ENCODE measurements at regions not wholly inside any gene's neighbourhood (a gene's known extent, or its start where the extent isn't known, plus 50 kb on each side); places are given as distances from the start of the nearest gene placed in this dataset.
A peak's percentile ranks its signal among the peaks of the same experiment; 100 is the strongest.

- Histone ChIP-seq H3K4me2 (ENCODE audit: low read depth, low read length) (peak overlapping the region; percentile 73), H3K79me2 (ENCODE audit: insufficient read depth, low read length) (peaks cover 23% of the 10 kb centered on the region), H2AFZ (ENCODE audit: low read length) (no peak overlapping the region), H3K4me1 (ENCODE audit: insufficient read depth, low read length) (peaks cover 6% of the 10 kb centered on the region; the same call in 1 of the 2 replicates), H3K27me3 (ENCODE audit: control insufficient read depth in 1 of 2, insufficient read depth in 2 of 2, low read length in 2 of 2) (no peaks in the 10 kb centered on the region; a peak in 1 of 5 replicates), H4K20me1 (ENCODE audit: insufficient read depth, low read length) (no peaks in the 10 kb centered on the region), H3K9ac (ENCODE audit: insufficient read depth, low read depth, low read length) (peak overlapping the region; percentile 71), H3K4me3 (replicated peaks in 1 of 3; ENCODE audit: insufficient read depth in 1 of 3, low read depth in 2 of 3, low read length in 3 of 3) (peak overlapping the region; percentile 60 to 77 (median 75); a peak in 5 of 6 replicates), H3K27ac (ENCODE audit: extremely low read length, insufficient read depth, low read length) (peak overlapping the region; percentile 33), H3K9me3 (ENCODE audit: low read length) (no peaks in the 10 kb centered on the region), H3K36me3 (replicated peaks in 1 of 2; ENCODE audit: control insufficient read depth in 1 of 2, insufficient read depth in 2 of 2, low read length in 2 of 2) (no peaks in the 10 kb centered on the region)
- in situ Hi-C loops (cut with HindIII; ENCODE audit: extremely low pct_ligation_motif_present, low pct_unique_long_range_greater_than_20kb) (no loop called here), intact Hi-C loops (cut with micrococcal nuclease; ENCODE audit: unreplicated experiment) (no loop called here)
- FAIRE-seq (peak; percentile 28), ATAC-seq (peak; percentile 33), DNase-seq (ENCODE audit: low spot score) (no peak)
- 0% methylated on average over 7 of the region's 28 CpGs for WGBS (ENCODE audit: low lambda C conversion rate)
- ChIA-PET CTCF (ENCODE audit: low intra/inter-chr PET ratio, low total read pairs) (no interaction called here), POLR2A (interaction anchor here (1.0 kb wide), 1 partner anchor 18 kb away, joined by 3 read pairs; no protein-coding TSS in a partner anchor)
- BruUV-seq (replicated peaks) = no TSS peak
- TF ChIP-seq ONECUT2 (CRISPR knock-in tag; IDR thresholded peaks at IDR 0.05) (peak; percentile 69; the same call in 1 of the 2 replicates), ZNF790 (CRISPR knock-in tag; IDR thresholded peaks at IDR 0.05; ENCODE audit: borderline replicate concordance) (no peak), ETS1 (CRISPR knock-in tag; IDR thresholded peaks at IDR 0.05) (no peak), CSRNP2 (CRISPR knock-in tag; conservative IDR thresholded peaks at IDR 0.05; ENCODE audit: low read depth) (no peak), KDM1A (CRISPR knock-in tag; IDR thresholded peaks at IDR 0.05) (no peak), HNF1B (CRISPR knock-in tag; IDR thresholded peaks at IDR 0.05) (0 out of 2 replicates have a peak, but pooled peaks have one; percentile 39), SRF (IDR thresholded peaks at IDR 0.05; ENCODE audit: low read depth, low read length) (no peak), SMARCC2 (IDR thresholded peaks at IDR 0.05) (no peak), TCF12 (IDR thresholded peaks at IDR 0.05) (no peak), TCF12 (CRISPR knock-in tag; IDR thresholded peaks at IDR 0.05) (no peak), ZNF740 (CRISPR knock-in tag; IDR thresholded peaks at IDR 0.05) (no peak), ZBTB33 (CRISPR knock-in tag; IDR thresholded peaks at IDR 0.05) (no peak), POGK (CRISPR knock-in tag; conservative IDR thresholded peaks at IDR 0.05) (0 out of 2 replicates have a peak, but pooled peaks have one; percentile 11), JUNB (CRISPR knock-in tag; IDR thresholded peaks at IDR 0.05; ENCODE audit: borderline replicate concordance) (no peak), KLF15 (CRISPR knock-in tag; IDR thresholded peaks at IDR 0.05; ENCODE audit: borderline replicate concordance) (no peak)
Observed at GRCh38 chrX:45850197-45850774, 649.6 kb upstream of the DIPK2B start.
